ENCODE measurements at regions not wholly inside any gene's neighbourhood (a gene's known extent, or its start where the extent isn't known, plus 50 kb on each side); places are given as distances from the start of the nearest gene placed in this dataset.

DNA sequence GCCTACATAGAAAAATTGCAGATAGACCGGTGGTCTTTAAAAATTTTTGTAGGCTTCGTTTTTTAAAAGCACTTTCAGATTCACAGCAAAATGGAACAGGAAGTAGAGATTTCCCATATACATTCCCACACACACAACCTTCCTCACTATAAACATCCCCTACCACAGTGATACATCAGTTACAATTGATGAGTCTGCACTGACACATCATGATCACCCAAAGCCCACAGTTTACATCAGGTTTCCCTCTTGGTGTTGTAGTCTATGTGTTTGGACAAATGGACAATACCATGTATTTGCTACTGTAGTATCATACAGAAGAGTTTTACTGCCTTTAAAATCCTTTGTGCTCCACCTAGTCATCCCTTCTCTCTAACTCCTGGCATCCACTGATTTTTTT lies 113.9 kb upstream of the ADAMTS18 start:
- intact Hi-C loops (cut with DNase I), result no loop called here
- 85 to 87% (median 86%) methylated on average over 2 of the region's 2 CpGs for WGBS, 3 donors
- Histone ChIP-seq H3K27ac (no peak overlapping the region), H3K9me3 (no peaks in the 10 kb centered on the region), H3K36me3 (no peaks in the 10 kb centered on the region), H3K4me3 (no peak overlapping the region), H3K4me1 (ENCODE audit: insufficient read depth) (peaks cover 2% of the 10 kb centered on the region), H3K27me3 (no peaks in the 10 kb centered on the region)
- no peak for DNase-seq
- no peak for TF ChIP-seq EP300 (IDR thresholded peaks at IDR 0.05)
- TF ChIP-seq, protein P1, sequence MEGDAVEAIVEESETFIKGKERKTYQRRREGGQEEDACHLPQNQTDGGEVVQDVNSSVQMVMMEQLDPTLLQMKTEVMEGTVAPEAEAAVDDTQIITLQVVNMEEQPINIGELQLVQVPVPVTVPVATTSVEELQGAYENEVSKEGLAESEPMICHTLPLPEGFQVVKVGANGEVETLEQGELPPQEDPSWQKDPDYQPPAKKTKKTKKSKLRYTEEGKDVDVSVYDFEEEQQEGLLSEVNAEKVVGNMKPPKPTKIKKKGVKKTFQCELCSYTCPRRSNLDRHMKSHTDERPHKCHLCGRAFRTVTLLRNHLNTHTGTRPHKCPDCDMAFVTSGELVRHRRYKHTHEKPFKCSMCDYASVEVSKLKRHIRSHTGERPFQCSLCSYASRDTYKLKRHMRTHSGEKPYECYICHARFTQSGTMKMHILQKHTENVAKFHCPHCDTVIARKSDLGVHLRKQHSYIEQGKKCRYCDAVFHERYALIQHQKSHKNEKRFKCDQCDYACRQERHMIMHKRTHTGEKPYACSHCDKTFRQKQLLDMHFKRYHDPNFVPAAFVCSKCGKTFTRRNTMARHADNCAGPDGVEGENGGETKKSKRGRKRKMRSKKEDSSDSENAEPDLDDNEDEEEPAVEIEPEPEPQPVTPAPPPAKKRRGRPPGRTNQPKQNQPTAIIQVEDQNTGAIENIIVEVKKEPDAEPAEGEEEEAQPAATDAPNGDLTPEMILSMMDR (IDR thresholded peaks at IDR 0.05), result no peak
- TF ChIP-seq POLR2A (IDR thresholded peaks at IDR 0.05), result no peak

DNA sequence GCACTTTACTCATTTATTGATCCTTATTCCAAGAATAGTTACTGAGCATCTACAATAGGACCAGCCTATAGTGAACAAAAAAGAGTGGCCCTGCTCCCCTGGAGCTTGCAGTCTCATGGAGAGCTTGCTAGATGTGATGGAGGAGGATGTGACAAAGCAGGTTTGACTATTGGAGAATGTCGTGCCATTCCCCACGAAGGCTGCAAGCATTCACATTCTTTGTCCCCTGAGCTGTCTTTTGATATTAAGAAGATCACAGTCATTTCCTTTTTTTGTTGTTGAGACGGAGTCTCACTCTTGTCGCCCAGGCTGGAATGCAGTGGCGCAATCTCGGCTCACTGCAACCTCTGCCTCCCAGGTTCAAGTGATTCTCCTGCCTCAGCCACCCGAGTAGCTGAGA lies 115.0 kb upstream of the ADAMTS18 start:
- no peaks in the 10 kb centered on the region for H3K9me3 ChIP-seq
- no peaks in the 10 kb centered on the region for H3K27me3 ChIP-seq

DNA sequence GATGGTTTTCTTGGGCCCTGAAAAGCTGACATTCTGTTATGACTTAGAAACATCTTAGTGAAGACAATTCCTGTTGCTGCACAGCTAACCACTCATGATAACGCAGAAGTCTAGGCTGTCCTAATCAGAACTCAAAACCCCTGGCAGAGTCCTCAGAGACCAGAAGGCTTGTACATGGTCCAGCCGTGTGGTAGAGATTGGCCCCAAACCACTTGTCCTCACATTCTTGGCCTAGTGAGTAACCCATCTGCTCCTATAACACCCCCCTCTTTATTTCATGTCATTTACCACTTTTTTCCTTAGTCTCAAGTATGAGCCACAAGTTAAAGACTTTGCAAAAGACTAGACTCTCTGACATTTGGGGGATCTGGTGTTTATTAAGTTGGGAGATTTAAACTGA lies 116.5 kb upstream of the ADAMTS18 start:
- H3K4me1 ChIP-seq (ENCODE audit: insufficient read depth), result peaks cover 4% of the 10 kb centered on the region
- no peak for DNase-seq
- intact Hi-C loops (cut with DNase I), result no loop called here
- no peaks in the 10 kb centered on the region for H3K9me3 ChIP-seq
- H3K27me3 ChIP-seq, result no peaks in the 10 kb centered on the region
- TF ChIP-seq, protein P1 (IDR thresholded peaks at IDR 0.05), result no peak
- no peak for TF ChIP-seq POLR2A (IDR thresholded peaks at IDR 0.05)
- no peak for TF ChIP-seq EP300 (IDR thresholded peaks at IDR 0.05)
- no peak overlapping the region for H3K27ac ChIP-seq
- WGBS, 3 donors, result 80 to 86% (median 82%) methylated on average over 2 of the region's 2 CpGs
- no peak overlapping the region for H3K4me3 ChIP-seq
- no peaks in the 10 kb centered on the region for H3K36me3 ChIP-seq

More for the DNA sequence above, 115.0 kb upstream of the ADAMTS18 start:
- TF ChIP-seq, protein P1 (IDR thresholded peaks at IDR 0.05), result no peak
- no peak for TF ChIP-seq POLR2A (IDR thresholded peaks at IDR 0.05)
- no peak for TF ChIP-seq EP300 (IDR thresholded peaks at IDR 0.05)
- H3K4me1 ChIP-seq (ENCODE audit: insufficient read depth), result no peaks in the 10 kb centered on the region
- intact Hi-C loops (cut with DNase I), result no loop called here
- WGBS, 3 donors, result 89 to 90% (median 90%) methylated on average over 7 of the region's 7 CpGs
- no peaks in the 10 kb centered on the region for H3K36me3 ChIP-seq
- H3K4me3 ChIP-seq, result no peak overlapping the region
- DNase-seq, result no peak
- no peak overlapping the region for H3K27ac ChIP-seq

DNA sequence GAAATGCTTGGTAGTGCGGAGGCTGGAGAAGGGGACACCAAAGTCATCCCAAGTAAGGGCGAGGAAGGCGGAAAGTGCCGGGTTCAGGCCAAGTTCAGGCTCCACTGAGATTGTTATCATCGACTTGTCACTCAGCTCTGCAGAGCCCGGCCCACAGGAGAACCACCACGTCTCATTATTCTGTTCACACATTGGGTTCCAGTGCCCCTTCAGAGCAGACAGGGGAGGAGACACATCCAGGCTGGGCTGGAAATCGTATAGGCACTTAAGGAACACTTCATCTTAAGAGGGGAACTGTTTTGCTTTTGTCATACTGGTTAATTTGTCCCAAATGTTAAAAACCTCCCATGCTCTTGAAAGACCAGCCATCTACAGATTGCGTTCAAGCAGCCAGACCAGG lies 118.3 kb upstream of the ADAMTS18 start:
- H3K4me1 ChIP-seq (ENCODE audit: insufficient read depth), result peaks cover 4% of the 10 kb centered on the region
- intact Hi-C loops (cut with DNase I), result no loop called here
- 86 to 88% (median 87%) methylated on average over 9 of the region's 9 CpGs for WGBS, 3 donors
- no peak for DNase-seq
- TF ChIP-seq EP300 (IDR thresholded peaks at IDR 0.05) (no peak), POLR2A (IDR thresholded peaks at IDR 0.05) (no peak)
- TF ChIP-seq, protein P1 (IDR thresholded peaks at IDR 0.05), result no peak
- no peaks in the 10 kb centered on the region for H3K36me3 ChIP-seq
- no peak overlapping the region for H3K27ac ChIP-seq
- no peak overlapping the region for H3K4me3 ChIP-seq
- no peaks in the 10 kb centered on the region for H3K27me3 ChIP-seq
- no peaks in the 10 kb centered on the region for H3K9me3 ChIP-seq

DNA sequence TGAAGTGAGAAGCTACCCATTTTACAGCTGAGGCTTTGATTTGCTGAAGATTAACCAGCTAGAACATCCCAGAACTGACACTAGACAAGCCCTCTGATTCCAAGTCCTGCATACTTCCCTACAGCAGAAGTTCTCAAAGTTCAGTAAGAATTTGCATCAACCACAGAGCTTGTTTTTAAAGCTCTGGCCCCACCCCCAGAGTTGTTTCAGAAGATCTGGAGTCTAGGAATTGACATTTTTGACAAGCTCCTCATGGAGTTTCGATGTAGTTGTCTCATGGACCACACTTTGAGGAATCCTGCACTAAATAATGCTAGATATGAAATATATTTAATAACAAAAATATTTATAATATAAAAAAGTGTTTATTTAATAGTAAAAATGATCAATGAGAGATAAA lies 120.3 kb upstream of the ADAMTS18 start:
- DNase-seq, result no peak
- Histone ChIP-seq H3K36me3 (no peaks in the 10 kb centered on the region), H3K27me3 (no peaks in the 10 kb centered on the region), H3K4me3 (no peak overlapping the region), H3K9me3 (no peaks in the 10 kb centered on the region), H3K27ac (no peak overlapping the region), H3K4me1 (ENCODE audit: insufficient read depth) (peaks cover 4% of the 10 kb centered on the region)
- 61 to 79% (median 62%) methylated on average over 1 of the region's 1 CpG for WGBS, 3 donors
- no peak for TF ChIP-seq POLR2A (IDR thresholded peaks at IDR 0.05)
- TF ChIP-seq, protein P1 (IDR thresholded peaks at IDR 0.05), result no peak
- no peak for TF ChIP-seq EP300 (IDR thresholded peaks at IDR 0.05)
- intact Hi-C loops (cut with DNase I), result no loop called here
